ENCODE measurements at regions not wholly inside any gene's neighbourhood (a gene's known extent, or its start where the extent isn't known, plus 50 kb on each side); places are given as distances from the start of the nearest gene placed in this dataset.

- Histone ChIP-seq H3K36me3 (ENCODE audit: control insufficient read depth in 2 of 2, insufficient read depth in 2 of 2, low read length in 1 of 2) (no peaks in the 10 kb centered on the region), H3K27me3 (ENCODE audit: control insufficient read depth in 2 of 2, insufficient read depth in 1 of 2, low read length in 1 of 2) (no peaks in the 10 kb centered on the region), H3K9me3 (ENCODE audit: control insufficient read depth in 2 of 2, insufficient read depth in 1 of 2, low read length in 1 of 2) (no peaks in the 10 kb centered on the region), H3K4me3 (ENCODE audit: low read length in 2 of 2) (no peak overlapping the region), H3K27ac (ENCODE audit: low read depth in 1 of 2, low read length in 1 of 2) (no peak overlapping the region), H3K4me1 (ENCODE audit: control insufficient read depth in 2 of 2, insufficient read depth in 2 of 2, low read length in 2 of 2) (no peaks in the 10 kb centered on the region)
- 98% methylated on average over 1 of the region's 1 CpG for WGBS
- no peak for DNase-seq (ENCODE audit: low read depth in 6 of 9, low spot score in 9 of 9)
Observed at GRCh38 chr2:200137691-200138090, 168.8 kb upstream of the SPATS2L start.

GRCh38 chr2:200138391-200139124, 167.9 kb upstream of the SPATS2L start:
- Histone ChIP-seq H3K9me3 (ENCODE audit: control insufficient read depth in 2 of 2, insufficient read depth in 1 of 2, low read length in 1 of 2) (no peaks in the 10 kb centered on the region), H3K4me3 (ENCODE audit: low read length in 2 of 2) (no peak overlapping the region), H3K27ac (ENCODE audit: low read depth in 1 of 2, low read length in 1 of 2) (no peak overlapping the region), H3K27me3 (ENCODE audit: control insufficient read depth in 2 of 2, insufficient read depth in 1 of 2, low read length in 1 of 2) (no peaks in the 10 kb centered on the region), H3K36me3 (ENCODE audit: control insufficient read depth in 2 of 2, insufficient read depth in 2 of 2, low read length in 1 of 2) (no peaks in the 10 kb centered on the region), H3K4me1 (ENCODE audit: control insufficient read depth in 2 of 2, insufficient read depth in 2 of 2, low read length in 2 of 2) (no peaks in the 10 kb centered on the region)
- no peak for DNase-seq (ENCODE audit: low read depth in 6 of 9, low spot score in 9 of 9)
- WGBS = 93% methylated on average over 2 of the region's 2 CpGs

- no peaks in the 10 kb centered on the region for H3K4me1 ChIP-seq (ENCODE audit: control insufficient read depth in 2 of 2, insufficient read depth in 2 of 2, low read length in 2 of 2)
- no peak overlapping the region for H3K4me3 ChIP-seq (ENCODE audit: low read length in 2 of 2)
- H3K9me3 ChIP-seq (ENCODE audit: control insufficient read depth in 2 of 2, insufficient read depth in 1 of 2, low read length in 1 of 2) = peaks cover 0 to 8% of the 10 kb centered on the region in 2 donors
- no peaks in the 10 kb centered on the region for H3K36me3 ChIP-seq (ENCODE audit: control insufficient read depth in 2 of 2, insufficient read depth in 2 of 2, low read length in 1 of 2)
- H3K27me3 ChIP-seq (ENCODE audit: control insufficient read depth in 2 of 2, insufficient read depth in 1 of 2, low read length in 1 of 2) = no peaks in the 10 kb centered on the region
- whole genome bisulfite sequencing = 93% methylated on average over 2 of the region's 2 CpGs
- H3K27ac ChIP-seq (ENCODE audit: low read depth in 1 of 2, low read length in 1 of 2) = no peak overlapping the region
- DNase-seq (ENCODE audit: low read depth in 6 of 9, low spot score in 9 of 9) = no peak
Observed at GRCh38 chr2:200144571-200144970, 161.9 kb upstream of the SPATS2L start.

- 96% methylated on average over 3 of the region's 3 CpGs for WGBS
- no peak for DNase-seq (ENCODE audit: low read depth in 6 of 9, low spot score in 9 of 9)
- Histone ChIP-seq H3K4me1 (ENCODE audit: control insufficient read depth in 2 of 2, insufficient read depth in 2 of 2, low read length in 2 of 2) (no peaks in the 10 kb centered on the region), H3K9me3 (ENCODE audit: control insufficient read depth in 2 of 2, insufficient read depth in 1 of 2, low read length in 1 of 2) (peaks cover 0 to 8% of the 10 kb centered on the region in 2 donors), H3K4me3 (ENCODE audit: low read length in 2 of 2) (no peak overlapping the region), H3K27ac (ENCODE audit: low read depth in 1 of 2, low read length in 1 of 2) (no peak overlapping the region), H3K36me3 (ENCODE audit: control insufficient read depth in 2 of 2, insufficient read depth in 2 of 2, low read length in 1 of 2) (no peaks in the 10 kb centered on the region), H3K27me3 (ENCODE audit: control insufficient read depth in 2 of 2, insufficient read depth in 1 of 2, low read length in 1 of 2) (no peaks in the 10 kb centered on the region)
Observed at GRCh38 chr2:200146501-200146900, 160.0 kb upstream of the SPATS2L start.

- Histone ChIP-seq H3K27me3 (ENCODE audit: control insufficient read depth in 2 of 2, insufficient read depth in 1 of 2, low read length in 1 of 2) (no peaks in the 10 kb centered on the region), H3K4me3 (ENCODE audit: low read length in 2 of 2) (no peak overlapping the region), H3K27ac (ENCODE audit: low read depth in 1 of 2, low read length in 1 of 2) (no peak overlapping the region), H3K36me3 (ENCODE audit: control insufficient read depth in 2 of 2, insufficient read depth in 2 of 2, low read length in 1 of 2) (no peaks in the 10 kb centered on the region), H3K4me1 (ENCODE audit: control insufficient read depth in 2 of 2, insufficient read depth in 2 of 2, low read length in 2 of 2) (no peaks in the 10 kb centered on the region), H3K9me3 (ENCODE audit: control insufficient read depth in 2 of 2, insufficient read depth in 1 of 2, low read length in 1 of 2) (peaks cover 0 to 8% of the 10 kb centered on the region in 2 donors)
- 94% methylated on average over 2 of the region's 2 CpGs for WGBS
- DNase-seq (ENCODE audit: low read depth in 6 of 9, low spot score in 9 of 9) = no peak
Observed at GRCh38 chr2:200147371-200147770, 159.1 kb upstream of the SPATS2L start.

- no peak for DNase-seq (ENCODE audit: low read depth in 6 of 9, low spot score in 9 of 9)
Observed at GRCh38 chr2:200148366-200148765, 158.1 kb upstream of the SPATS2L start.

GRCh38 chr2:200150411-200151086, 155.9 kb upstream of the SPATS2L start:
- Histone ChIP-seq H3K4me3 (ENCODE audit: low read length in 2 of 2) (no peak overlapping the region), H3K27me3 (ENCODE audit: control insufficient read depth in 2 of 2, insufficient read depth in 1 of 2, low read length in 1 of 2) (no peaks in the 10 kb centered on the region), H3K4me1 (ENCODE audit: control insufficient read depth in 2 of 2, insufficient read depth in 2 of 2, low read length in 2 of 2) (no peaks in the 10 kb centered on the region), H3K27ac (ENCODE audit: low read depth in 1 of 2, low read length in 1 of 2) (no peak overlapping the region), H3K9me3 (ENCODE audit: control insufficient read depth in 2 of 2, insufficient read depth in 1 of 2, low read length in 1 of 2) (no peaks in the 10 kb centered on the region), H3K36me3 (ENCODE audit: control insufficient read depth in 2 of 2, insufficient read depth in 2 of 2, low read length in 1 of 2) (no peaks in the 10 kb centered on the region)
- WGBS = 92% methylated on average over 1 of the region's 1 CpG
- no peak for DNase-seq (ENCODE audit: low read depth in 6 of 9, low spot score in 9 of 9)

More at GRCh38 chr2:200148366-200148765, 158.1 kb upstream of the SPATS2L start:
- no peaks in the 10 kb centered on the region for H3K36me3 ChIP-seq (ENCODE audit: control insufficient read depth in 2 of 2, insufficient read depth in 2 of 2, low read length in 1 of 2)
- no peaks in the 10 kb centered on the region for H3K4me1 ChIP-seq (ENCODE audit: control insufficient read depth in 2 of 2, insufficient read depth in 2 of 2, low read length in 2 of 2)
- no peaks in the 10 kb centered on the region for H3K27me3 ChIP-seq (ENCODE audit: control insufficient read depth in 2 of 2, insufficient read depth in 1 of 2, low read length in 1 of 2)
- no peak overlapping the region for H3K27ac ChIP-seq (ENCODE audit: low read depth in 1 of 2, low read length in 1 of 2)
- 95% methylated on average over 2 of the region's 2 CpGs for WGBS
- no peak overlapping the region for H3K4me3 ChIP-seq (ENCODE audit: low read length in 2 of 2)
- peaks cover 0 to 8% of the 10 kb centered on the region in 2 donors for H3K9me3 ChIP-seq (ENCODE audit: control insufficient read depth in 2 of 2, insufficient read depth in 1 of 2, low read length in 1 of 2)

GRCh38 chr2:200155652-200156051, 150.8 kb upstream of the SPATS2L start:
- 92% methylated on average over 3 of the region's 3 CpGs for WGBS
- Histone ChIP-seq H3K9me3 (ENCODE audit: control insufficient read depth in 2 of 2, insufficient read depth in 1 of 2, low read length in 1 of 2) (no peaks in the 10 kb centered on the region), H3K27ac (ENCODE audit: low read depth in 1 of 2, low read length in 1 of 2) (no peak overlapping the region), H3K4me3 (ENCODE audit: low read length in 2 of 2) (no peak overlapping the region), H3K27me3 (ENCODE audit: control insufficient read depth in 2 of 2, insufficient read depth in 1 of 2, low read length in 1 of 2) (no peaks in the 10 kb centered on the region), H3K36me3 (ENCODE audit: control insufficient read depth in 2 of 2, insufficient read depth in 2 of 2, low read length in 1 of 2) (no peaks in the 10 kb centered on the region), H3K4me1 (ENCODE audit: control insufficient read depth in 2 of 2, insufficient read depth in 2 of 2, low read length in 2 of 2) (no peaks in the 10 kb centered on the region)
- DNase-seq (ENCODE audit: low read depth in 6 of 9, low spot score in 9 of 9) = no peak

- no peak overlapping the region for H3K4me3 ChIP-seq (ENCODE audit: low read length in 2 of 2)
- DNase-seq (ENCODE audit: low read depth in 6 of 9, low spot score in 9 of 9) = no peak
- no peak overlapping the region for H3K27ac ChIP-seq (ENCODE audit: low read depth in 1 of 2, low read length in 1 of 2)
Observed at GRCh38 chr2:200156166-200156835, 150.2 kb upstream of the SPATS2L start.

More at GRCh38 chr2:200156166-200156835, 150.2 kb upstream of the SPATS2L start:
- WGBS = 78% methylated on average over 5 of the region's 5 CpGs
- Histone ChIP-seq H3K4me1 (ENCODE audit: control insufficient read depth in 2 of 2, insufficient read depth in 2 of 2, low read length in 2 of 2) (no peaks in the 10 kb centered on the region), H3K9me3 (ENCODE audit: control insufficient read depth in 2 of 2, insufficient read depth in 1 of 2, low read length in 1 of 2) (no peaks in the 10 kb centered on the region), H3K27me3 (ENCODE audit: control insufficient read depth in 2 of 2, insufficient read depth in 1 of 2, low read length in 1 of 2) (no peaks in the 10 kb centered on the region), H3K36me3 (ENCODE audit: control insufficient read depth in 2 of 2, insufficient read depth in 2 of 2, low read length in 1 of 2) (no peaks in the 10 kb centered on the region)

Data from thymus (tissue), 11 donors.